SKM-1 (cell line): ENCODE measurements at regions not wholly inside any gene's neighbourhood (a gene's known extent, or its start where the extent isn't known, plus 50 kb on each side); places are given as distances from the start of the nearest gene placed in this dataset.

Experiments used
- DNase-seq: peaks from one replicate; lab custom pipeline; 2025; ENCODE audit not compliant: unreplicated experiment; lab: John Stamatoyannopoulos, UW

GRCh38 chr12:91608542-91608941, 425.9 kb upstream of the DCN start:
- DNase-seq = no peak

DNA sequence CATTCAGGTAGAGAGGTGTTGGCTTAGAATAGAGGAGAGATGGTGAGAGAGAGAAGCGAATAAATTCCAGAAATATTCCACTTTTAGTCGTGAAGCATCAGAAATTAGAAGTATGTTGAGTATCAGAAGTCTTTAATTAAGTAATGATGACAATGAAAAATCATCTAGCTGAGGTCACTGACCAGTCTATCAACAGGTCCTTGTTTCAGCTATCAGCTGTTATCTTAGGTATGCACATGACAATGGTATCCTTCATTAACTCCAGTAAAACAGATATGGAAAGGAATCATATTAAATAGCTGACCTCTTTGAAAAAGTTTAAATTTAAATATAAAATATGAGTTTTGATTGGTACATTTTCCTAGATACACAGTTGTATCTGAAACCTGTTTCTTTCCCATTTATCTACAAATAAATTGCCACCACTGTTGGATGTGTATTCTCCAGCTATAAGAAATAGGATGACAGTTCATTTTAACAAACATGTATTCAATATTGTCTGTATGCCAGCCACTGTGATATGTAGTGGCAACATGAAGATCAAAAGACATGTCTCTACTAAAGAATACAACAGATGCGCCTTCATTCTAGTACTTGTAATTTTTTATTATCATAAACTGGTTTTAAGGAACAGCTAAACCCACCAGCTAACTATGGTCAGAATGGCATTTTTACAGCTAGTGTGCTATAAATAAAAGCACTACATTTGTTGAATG, 424.2 kb upstream of the DCN start:
- DNase-seq = no peak

DNA sequence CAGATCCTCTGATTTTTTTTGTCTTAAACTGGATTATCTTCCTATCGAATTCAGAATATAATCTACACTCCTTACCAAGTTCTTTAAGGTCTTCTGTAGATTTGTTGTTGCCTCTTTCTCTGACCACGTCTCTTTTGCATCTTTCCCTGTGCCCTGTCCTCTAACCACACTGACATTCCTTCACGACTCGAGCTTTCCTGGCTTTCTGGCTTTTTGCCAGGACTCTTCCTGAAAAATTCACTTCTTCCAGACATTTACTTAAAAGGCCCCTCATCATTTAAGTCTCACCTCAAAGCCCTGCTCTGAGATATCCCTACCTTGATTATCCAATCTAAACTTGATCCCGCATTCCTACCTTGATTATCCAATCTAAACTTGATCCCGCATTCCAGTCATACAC, 422.3 kb upstream of the DCN start:
- no peak for DNase-seq

DNA sequence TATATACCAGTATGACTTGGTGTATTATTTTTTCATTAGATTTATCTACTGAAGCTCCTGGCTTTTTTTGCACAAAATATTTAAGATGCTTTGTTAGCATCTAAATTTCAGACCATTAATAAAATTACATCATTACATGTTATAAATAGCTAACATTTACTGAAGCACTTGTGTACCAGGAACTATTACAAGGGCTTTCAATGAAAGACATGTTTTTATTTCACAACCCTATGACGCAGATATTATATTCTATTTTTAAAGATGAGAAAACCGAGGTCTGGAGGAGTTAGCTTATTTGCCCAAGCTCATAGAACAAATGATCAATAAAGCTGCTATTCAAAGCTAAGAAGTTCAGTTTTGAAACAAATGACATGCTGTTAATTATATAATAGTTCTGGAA, 420.4 kb upstream of the DCN start:
- DNase-seq = no peak

GRCh38 chr12:91601054-91601453, 418.4 kb upstream of the DCN start:
- DNase-seq = no peak

DNA sequence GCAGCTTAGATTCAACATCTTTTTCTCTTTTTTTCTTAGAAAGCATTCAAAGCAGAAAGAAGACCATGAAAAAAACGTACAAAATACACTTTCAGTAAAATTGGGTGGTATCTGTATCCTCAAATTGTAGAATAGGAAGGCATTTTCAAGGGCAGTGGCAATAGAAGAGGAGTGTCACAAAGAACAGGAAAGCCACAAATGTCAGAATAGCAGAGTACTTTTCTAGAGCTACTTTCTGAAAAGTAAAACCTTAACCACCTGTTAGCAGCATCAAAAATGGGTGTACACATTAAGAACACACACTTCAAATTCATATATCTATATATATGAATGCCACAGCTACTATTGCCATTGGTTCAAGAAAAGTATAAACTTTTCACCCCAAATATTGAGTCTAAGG, 412.1 kb upstream of the DCN start:
- no peak for DNase-seq

DNA sequence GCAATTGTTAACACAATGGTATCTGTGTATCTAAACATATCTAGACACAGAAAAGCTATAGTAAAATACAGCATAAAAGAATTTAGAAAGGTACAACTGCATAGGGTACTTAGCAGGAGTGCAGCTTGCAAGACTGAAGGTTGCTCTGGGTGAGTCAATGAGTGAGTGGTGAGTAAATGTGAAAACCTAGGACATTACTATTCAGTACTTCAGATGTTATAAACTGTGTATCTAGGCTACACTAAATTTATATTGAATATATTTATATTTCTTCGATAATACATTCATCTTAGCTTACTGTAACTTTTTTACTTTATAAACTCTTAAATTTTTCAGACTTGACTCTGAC, 409.0 kb upstream of the DCN start:
- no peak for DNase-seq

DNA sequence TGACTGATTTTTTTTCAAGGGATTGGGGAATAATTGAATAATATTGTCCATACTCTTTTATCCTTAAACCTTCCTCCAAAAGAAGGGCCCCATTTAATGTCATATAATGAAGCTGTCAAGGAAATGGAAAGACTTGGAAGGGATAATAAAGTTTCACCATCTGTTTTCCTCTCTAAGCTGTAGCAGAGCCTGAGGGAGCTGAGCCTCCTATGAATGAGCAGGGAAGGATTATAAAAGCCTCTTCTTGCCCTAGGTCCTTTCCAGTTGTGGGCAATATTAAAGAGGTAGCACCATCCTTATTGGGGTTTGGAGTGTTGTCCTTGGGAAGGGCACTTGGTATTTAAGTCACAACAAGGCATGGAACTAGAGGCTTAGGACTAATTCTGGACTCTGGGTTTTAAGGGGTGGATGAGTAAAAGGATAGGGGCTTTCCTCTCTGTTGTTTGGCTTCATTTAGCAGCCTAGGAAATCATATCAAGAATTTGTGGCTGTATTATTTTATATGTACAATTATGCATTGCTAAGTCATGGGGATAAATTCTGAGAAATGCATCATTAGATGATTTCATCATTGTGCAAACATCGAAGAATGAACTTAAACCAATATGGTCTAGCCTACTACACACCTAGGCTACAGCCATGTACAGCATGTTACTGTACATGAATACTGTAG, 408.5 kb upstream of the DCN start:
- DNase-seq = no peak

DNA sequence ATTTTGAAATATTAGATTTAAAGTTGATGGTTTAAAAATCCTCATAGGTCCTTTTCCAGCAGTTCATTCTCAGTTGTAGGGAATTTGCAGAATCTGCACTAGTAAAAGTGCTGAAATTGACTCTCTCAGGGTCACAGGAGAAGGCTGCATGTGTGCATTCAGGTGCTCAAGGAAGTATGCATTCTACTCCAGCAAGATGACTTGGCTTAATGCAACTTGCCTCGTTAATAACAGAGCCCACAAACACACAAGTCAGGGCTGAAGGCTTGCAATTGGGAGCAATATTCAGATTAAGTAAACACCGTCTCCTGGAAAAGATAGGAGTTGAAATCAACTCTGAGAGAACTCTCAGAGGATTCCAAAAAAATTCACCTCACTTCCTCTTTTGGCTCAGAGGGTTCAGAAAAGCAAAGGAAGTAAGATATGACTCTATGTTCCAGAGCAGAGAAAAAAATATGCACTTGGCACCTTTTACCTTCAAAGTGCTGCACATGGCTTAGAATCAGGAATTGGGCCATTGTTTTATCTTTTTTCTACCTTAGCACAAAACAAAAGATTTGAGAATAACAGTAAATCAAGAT, 406.3 kb upstream of the DCN start:
- no peak for DNase-seq

GRCh38 chr12:91586015-91586414, 403.4 kb upstream of the DCN start:
- DNase-seq = no peak

GRCh38 chr12:91582811-91583210, 400.2 kb upstream of the DCN start:
- no peak for DNase-seq

GRCh38 chr12:91579516-91580263, 397.1 kb upstream of the DCN start:
- no peak for DNase-seq

DNA sequence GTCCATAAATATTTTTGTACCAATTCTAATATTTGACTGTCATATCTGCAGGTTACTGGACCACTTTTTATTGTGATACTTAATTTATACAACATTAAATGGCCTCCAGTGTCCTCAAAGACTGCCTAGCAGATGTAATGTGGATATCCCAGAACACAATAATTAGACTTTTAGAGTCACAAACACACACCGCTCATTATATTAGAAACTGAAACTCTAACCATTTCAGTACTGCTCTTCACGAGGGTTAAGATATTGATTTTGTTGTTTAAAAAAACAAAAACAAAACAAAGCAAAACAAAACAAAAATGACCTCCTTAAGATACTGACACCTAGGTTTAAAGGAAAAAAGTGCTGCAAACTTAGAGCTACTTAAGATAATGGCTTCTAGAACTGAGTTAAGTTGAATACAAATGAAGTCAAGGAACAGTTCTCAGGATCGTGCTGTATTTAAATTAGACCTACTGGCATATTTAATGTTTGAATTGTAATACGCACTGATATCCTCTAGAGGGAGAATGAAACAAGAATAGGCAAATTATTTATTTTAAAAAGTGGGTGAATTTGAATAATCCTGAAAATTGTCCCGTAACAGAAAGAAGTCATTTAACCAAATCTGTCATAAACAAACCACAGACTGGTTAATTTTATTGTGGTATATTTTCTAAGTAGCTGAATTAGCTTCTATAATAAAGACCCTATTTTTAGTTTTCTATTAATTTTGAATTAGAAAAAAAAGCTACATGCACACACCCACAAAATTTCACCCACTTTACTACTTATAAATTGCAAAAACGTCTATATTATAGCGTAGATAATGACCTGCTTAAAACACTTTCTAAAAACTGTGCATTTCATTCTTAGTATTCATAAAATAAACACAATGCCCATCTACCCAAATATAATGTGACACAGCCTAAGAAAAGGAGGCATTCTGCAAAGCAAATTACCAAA, 395.2 kb upstream of the DCN start:
- no peak for DNase-seq

- DNase-seq = no peak
Observed at GRCh38 chr12:91576432-91576831, 393.8 kb upstream of the DCN start.

- DNase-seq = no peak
Observed at GRCh38 chr12:91575630-91576029, 393.0 kb upstream of the DCN start.

- no peak for DNase-seq
Observed at GRCh38 chr12:91574975-91575374, 392.4 kb upstream of the DCN start.

- DNase-seq = no peak
Observed at GRCh38 chr12:91574391-91574790, 391.8 kb upstream of the DCN start.

GRCh38 chr12:91572869-91573268, 390.3 kb upstream of the DCN start:
- DNase-seq = no peak

- no peak for DNase-seq
Observed at GRCh38 chr12:91567100-91567485, 384.5 kb upstream of the DCN start.

DNA sequence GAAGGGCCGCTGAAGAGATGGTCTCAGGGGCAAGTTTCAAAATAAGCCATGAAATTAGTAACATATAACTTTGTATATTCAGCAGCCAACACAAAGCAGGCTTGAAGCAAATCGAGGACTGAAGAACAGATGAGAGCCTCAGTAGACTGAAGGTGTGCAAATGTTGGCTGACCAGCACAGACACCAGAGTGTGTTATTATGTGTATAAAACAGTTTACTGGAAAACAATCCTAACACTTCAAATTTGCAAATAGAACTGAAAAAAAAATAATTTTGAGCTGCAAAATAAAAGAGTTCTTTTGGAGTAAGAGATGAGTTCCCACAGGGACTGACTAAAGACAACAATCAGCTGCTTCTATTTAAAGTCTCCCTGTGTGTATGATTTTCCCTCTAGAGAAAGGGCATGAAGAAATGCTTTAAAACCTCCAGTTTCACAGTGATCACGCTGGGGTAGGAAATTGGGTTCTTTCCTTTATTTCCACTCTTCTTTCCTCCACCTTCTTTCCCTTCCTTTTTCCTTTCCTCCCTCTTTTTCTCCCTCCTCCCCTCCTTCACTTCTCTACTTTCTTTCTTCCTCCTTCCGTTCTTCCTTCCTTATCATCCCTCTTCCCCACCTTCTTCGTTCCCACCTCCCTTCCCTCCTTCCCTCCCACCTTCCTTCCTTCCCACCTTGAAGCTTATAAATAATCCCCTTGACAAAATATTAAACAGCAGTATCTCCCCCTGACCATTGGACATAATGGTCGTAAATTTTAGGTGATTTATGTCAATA, 383.9 kb upstream of the DCN start:
- DNase-seq = no peak
